ENCODE measurements at regions not wholly inside any gene's neighbourhood (a gene's known extent, or its start where the extent isn't known, plus 50 kb on each side); places are given as distances from the start of the nearest gene placed in this dataset.

GRCh38 chr19:33957804-33958203 lies 161.1 kb downstream of the KCTD15 start:
- Mint-ChIP-seq H3K4me3 (ENCODE audit: unreplicated experiment) (no peak overlapping the region), H3K36me3 (ENCODE audit: low read depth, unreplicated experiment) (no peaks in the 10 kb centered on the region), H3K27ac (ENCODE audit: unreplicated experiment) (no peak overlapping the region), H3K27me3 (ENCODE audit: unreplicated experiment) (peaks cover 8% of the 10 kb centered on the region), H3K4me1 (ENCODE audit: unreplicated experiment) (no peaks in the 10 kb centered on the region), H3K9me3 (ENCODE audit: unreplicated experiment) (no peaks in the 10 kb centered on the region)
- TF ChIP-seq, protein P1, sequence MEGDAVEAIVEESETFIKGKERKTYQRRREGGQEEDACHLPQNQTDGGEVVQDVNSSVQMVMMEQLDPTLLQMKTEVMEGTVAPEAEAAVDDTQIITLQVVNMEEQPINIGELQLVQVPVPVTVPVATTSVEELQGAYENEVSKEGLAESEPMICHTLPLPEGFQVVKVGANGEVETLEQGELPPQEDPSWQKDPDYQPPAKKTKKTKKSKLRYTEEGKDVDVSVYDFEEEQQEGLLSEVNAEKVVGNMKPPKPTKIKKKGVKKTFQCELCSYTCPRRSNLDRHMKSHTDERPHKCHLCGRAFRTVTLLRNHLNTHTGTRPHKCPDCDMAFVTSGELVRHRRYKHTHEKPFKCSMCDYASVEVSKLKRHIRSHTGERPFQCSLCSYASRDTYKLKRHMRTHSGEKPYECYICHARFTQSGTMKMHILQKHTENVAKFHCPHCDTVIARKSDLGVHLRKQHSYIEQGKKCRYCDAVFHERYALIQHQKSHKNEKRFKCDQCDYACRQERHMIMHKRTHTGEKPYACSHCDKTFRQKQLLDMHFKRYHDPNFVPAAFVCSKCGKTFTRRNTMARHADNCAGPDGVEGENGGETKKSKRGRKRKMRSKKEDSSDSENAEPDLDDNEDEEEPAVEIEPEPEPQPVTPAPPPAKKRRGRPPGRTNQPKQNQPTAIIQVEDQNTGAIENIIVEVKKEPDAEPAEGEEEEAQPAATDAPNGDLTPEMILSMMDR (IDR thresholded peaks at IDR 0.05; ENCODE audit: unreplicated experiment): no peak
- DNase-seq (ENCODE audit: low spot score): no peak

- Mint-ChIP-seq H3K27me3 (ENCODE audit: unreplicated experiment) (peaks cover 8% of the 10 kb centered on the region), H3K36me3 (ENCODE audit: low read depth, unreplicated experiment) (no peaks in the 10 kb centered on the region), H3K4me1 (ENCODE audit: unreplicated experiment) (no peaks in the 10 kb centered on the region), H3K4me3 (ENCODE audit: unreplicated experiment) (no peak overlapping the region), H3K9me3 (ENCODE audit: unreplicated experiment) (no peaks in the 10 kb centered on the region), H3K27ac (ENCODE audit: unreplicated experiment) (no peak overlapping the region)
- TF ChIP-seq, protein P1 (IDR thresholded peaks at IDR 0.05; ENCODE audit: unreplicated experiment): no peak
- DNase-seq (ENCODE audit: low spot score): no peak
Measured at GRCh38 chr19:33960566-33960965, 163.9 kb downstream of the KCTD15 start.

DNA sequence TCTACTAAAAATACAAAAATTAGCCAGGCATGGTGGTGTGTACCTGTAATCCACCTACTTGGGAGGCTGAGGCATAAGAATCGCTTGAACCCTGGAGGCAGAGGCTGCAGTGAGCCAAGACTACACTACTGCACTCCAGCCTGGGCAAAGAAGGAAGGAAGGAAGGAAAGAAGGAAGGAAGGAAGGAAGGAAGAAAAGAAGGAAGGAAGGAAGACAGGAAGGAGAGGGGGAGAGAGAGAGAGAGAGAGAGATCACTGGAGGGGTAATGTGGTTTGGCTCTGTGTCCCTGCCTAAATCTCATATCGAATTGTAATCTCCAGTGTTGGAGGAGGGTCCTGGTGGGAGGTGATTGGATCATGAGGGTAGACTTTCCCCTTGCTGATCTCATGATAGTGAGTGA lies 165.5 kb downstream of the KCTD15 start:
- no peaks in the 10 kb centered on the region for H3K36me3 Mint-ChIP-seq (ENCODE audit: low read depth, unreplicated experiment)
- no peak overlapping the region for H3K27ac Mint-ChIP-seq (ENCODE audit: unreplicated experiment)
- no peak for DNase-seq (ENCODE audit: low spot score)
- no peaks in the 10 kb centered on the region for H3K9me3 Mint-ChIP-seq (ENCODE audit: unreplicated experiment)
- no peaks in the 10 kb centered on the region for H3K4me1 Mint-ChIP-seq (ENCODE audit: unreplicated experiment)
- H3K4me3 Mint-ChIP-seq (ENCODE audit: unreplicated experiment): no peak overlapping the region
- peaks cover 2% of the 10 kb centered on the region for H3K27me3 Mint-ChIP-seq (ENCODE audit: unreplicated experiment)
- TF ChIP-seq, protein P1 (IDR thresholded peaks at IDR 0.05; ENCODE audit: unreplicated experiment): no peak

- Mint-ChIP-seq H3K27ac (ENCODE audit: unreplicated experiment) (no peak overlapping the region), H3K9me3 (ENCODE audit: unreplicated experiment) (no peaks in the 10 kb centered on the region), H3K36me3 (ENCODE audit: low read depth, unreplicated experiment) (no peaks in the 10 kb centered on the region), H3K27me3 (ENCODE audit: unreplicated experiment) (peaks cover 2% of the 10 kb centered on the region), H3K4me1 (ENCODE audit: unreplicated experiment) (no peaks in the 10 kb centered on the region), H3K4me3 (ENCODE audit: unreplicated experiment) (no peak overlapping the region)
- TF ChIP-seq, protein P1 (IDR thresholded peaks at IDR 0.05; ENCODE audit: unreplicated experiment): no peak
- DNase-seq (ENCODE audit: low spot score): no peak
Measured at GRCh38 chr19:33963514-33963913, 166.8 kb downstream of the KCTD15 start.

- no peaks in the 10 kb centered on the region for H3K9me3 Mint-ChIP-seq (ENCODE audit: unreplicated experiment)
- TF ChIP-seq, protein P1 (IDR thresholded peaks at IDR 0.05; ENCODE audit: unreplicated experiment): no peak
- H3K27ac Mint-ChIP-seq (ENCODE audit: unreplicated experiment): no peak overlapping the region
- H3K4me1 Mint-ChIP-seq (ENCODE audit: unreplicated experiment): no peaks in the 10 kb centered on the region
- H3K27me3 Mint-ChIP-seq (ENCODE audit: unreplicated experiment): no peaks in the 10 kb centered on the region
- no peak for DNase-seq (ENCODE audit: low spot score)
- no peaks in the 10 kb centered on the region for H3K36me3 Mint-ChIP-seq (ENCODE audit: low read depth, unreplicated experiment)
- no peak overlapping the region for H3K4me3 Mint-ChIP-seq (ENCODE audit: unreplicated experiment)
Measured at GRCh38 chr19:33971073-33971472, 174.4 kb downstream of the KCTD15 start.
